ENCODE measurements at regions not wholly inside any gene's neighbourhood (a gene's known extent, or its start where the extent isn't known, plus 50 kb on each side); places are given as distances from the start of the nearest gene placed in this dataset.

GRCh38 chr12:125515887-125516286 lies 450.7 kb downstream of the AACS start:
- no peak for TF ChIP-seq POLR2A (IDR thresholded peaks at IDR 0.05)
- no peak for TF ChIP-seq POLR2AphosphoS5 (IDR thresholded peaks at IDR 0.05)
- TF ChIP-seq, protein P1, sequence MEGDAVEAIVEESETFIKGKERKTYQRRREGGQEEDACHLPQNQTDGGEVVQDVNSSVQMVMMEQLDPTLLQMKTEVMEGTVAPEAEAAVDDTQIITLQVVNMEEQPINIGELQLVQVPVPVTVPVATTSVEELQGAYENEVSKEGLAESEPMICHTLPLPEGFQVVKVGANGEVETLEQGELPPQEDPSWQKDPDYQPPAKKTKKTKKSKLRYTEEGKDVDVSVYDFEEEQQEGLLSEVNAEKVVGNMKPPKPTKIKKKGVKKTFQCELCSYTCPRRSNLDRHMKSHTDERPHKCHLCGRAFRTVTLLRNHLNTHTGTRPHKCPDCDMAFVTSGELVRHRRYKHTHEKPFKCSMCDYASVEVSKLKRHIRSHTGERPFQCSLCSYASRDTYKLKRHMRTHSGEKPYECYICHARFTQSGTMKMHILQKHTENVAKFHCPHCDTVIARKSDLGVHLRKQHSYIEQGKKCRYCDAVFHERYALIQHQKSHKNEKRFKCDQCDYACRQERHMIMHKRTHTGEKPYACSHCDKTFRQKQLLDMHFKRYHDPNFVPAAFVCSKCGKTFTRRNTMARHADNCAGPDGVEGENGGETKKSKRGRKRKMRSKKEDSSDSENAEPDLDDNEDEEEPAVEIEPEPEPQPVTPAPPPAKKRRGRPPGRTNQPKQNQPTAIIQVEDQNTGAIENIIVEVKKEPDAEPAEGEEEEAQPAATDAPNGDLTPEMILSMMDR (IDR thresholded peaks at IDR 0.05): no peak

Measured in stomach (tissue), 4 donors.